PC-9 (cell line): ENCODE measurements at regions not wholly inside any gene's neighbourhood (a gene's known extent, or its start where the extent isn't known, plus 50 kb on each side); places are given as distances from the start of the nearest gene placed in this dataset.
A peak's percentile ranks its signal among the peaks of the same experiment; 100 is the strongest.

ENCODE experiments used
- BruUV-seq: library from RNA; stranded (reverse); fragments of 400-500 nt; replicated peaks from 2 replicates; lab custom pipeline; 2021; lab: Mats Ljungman, UMichigan
- CTCF ChIA-PET: fragments of 300-600 bp; sonication (Branson Sonifier 250); formaldehyde crosslinking; loops from one replicate; lab custom pipeline; 2022; ENCODE audit warnings: antibody characterized with exemption; lab: Charles Lee
- POLR2A ChIA-PET: fragments of 300-600 bp; sonication (Branson Sonifier 250); formaldehyde crosslinking; loops from one replicate; lab custom pipeline; 2022; ENCODE audit warnings: antibody characterized with exemption; ENCODE audit not compliant: unreplicated experiment; lab: Charles Lee
- DNase-seq, 2 experiments: peaks; one replicate each; pipeline versions ENCODE4 v3.0.0 to v3.0.0-alpha.2; 2015 to 2022; ENCODE audit warnings: mixed read lengths in 1 of 2
- H2AFZ ChIP-seq: fragments of 200-600 bp; sonication (generic); 2 replicates; pipeline ENCODE4 v1.8.1; 2017; ENCODE audit warnings: antibody characterized with exemption
- H3F3A ChIP-seq: fragments of 200-600 bp; sonication (generic); 2 replicates; pipeline ENCODE4 v1.8.1; 2017; ENCODE audit warnings: antibody characterized with exemption, mild to moderate bottlenecking, low read depth; ENCODE audit not compliant: insufficient read depth
- H3K27ac ChIP-seq: fragments of 200-600 bp; sonication (generic); 2 replicates; pipeline ENCODE4 v1.6.1; 2016; ENCODE audit warnings: mixed run types
- H3K27me3 ChIP-seq: fragments of 200-600 bp; sonication (generic); 2 replicates; pipeline ENCODE4 v1.6.1; 2016; ENCODE audit warnings: low read depth, mixed run types; ENCODE audit not compliant: insufficient read depth
- H3K36me3 ChIP-seq: fragments of 200-600 bp; sonication (generic); 2 replicates; pipeline ENCODE4 v1.6.1; 2016; ENCODE audit warnings: low read depth, mixed run types
- H3K4me1 ChIP-seq: fragments of 200-600 bp; sonication (generic); replicated peaks from 2 replicates; pipeline ENCODE4 v1.6.1; 2016; ENCODE audit warnings: mixed run types; ENCODE audit not compliant: insufficient read depth
- H3K4me2 ChIP-seq: fragments of 200-600 bp; sonication (generic); 2 replicates; pipeline ENCODE4 v1.6.1; 2017; ENCODE audit warnings: mixed run types
- H3K4me3 ChIP-seq: fragments of 200-600 bp; sonication (generic); 2 replicates; pipeline ENCODE4 v1.6.1; 2016; ENCODE audit warnings: mixed run types
- H3K79me2 ChIP-seq: fragments of 200-600 bp; sonication (generic); 2 replicates; pipeline ENCODE4 v1.6.1; 2017; ENCODE audit warnings: low read depth, mixed run types
- H3K9me2 ChIP-seq: fragments of 200-600 bp; sonication (generic); 2 replicates; pipeline ENCODE4 v1.8.1; 2017; ENCODE audit warnings: mild to moderate bottlenecking; ENCODE audit not compliant: insufficient read depth
- H3K9me3 ChIP-seq: fragments of 200-600 bp; sonication (generic); 2 replicates; pipeline ENCODE4 v1.8.1; 2016; ENCODE audit warnings: low read depth; ENCODE audit not compliant: insufficient read depth
- H4K20me1 ChIP-seq: fragments of 200-600 bp; sonication (generic); 2 replicates; pipeline ENCODE4 v1.8.1; 2017; ENCODE audit not compliant: insufficient read depth
- EZH2 ChIP-seq: fragments of 200-600 bp; sonication (generic); IDR thresholded peaks from 2 replicates; pipeline ENCODE4 v1.8.0; 2017; ENCODE audit warnings: antibody characterized with exemption, low read depth
- intact Hi-C: fragments of 100-400 bp; cut with micrococcal nuclease; formaldehyde crosslinking; loops from one replicate; pipeline ENCODE4 v1.10.0; 2022; ENCODE audit not compliant: unreplicated experiment
- TF ChIP-seq, protein P1 (sequence below): fragments of 200-600 bp; sonication (generic); conservative IDR thresholded peaks from 2 replicates; pipeline ENCODE4 v1.6.1; 2017; ENCODE audit warnings: mixed run types, antibody characterized with exemption, mild to moderate bottlenecking, moderate library complexity

DNA sequence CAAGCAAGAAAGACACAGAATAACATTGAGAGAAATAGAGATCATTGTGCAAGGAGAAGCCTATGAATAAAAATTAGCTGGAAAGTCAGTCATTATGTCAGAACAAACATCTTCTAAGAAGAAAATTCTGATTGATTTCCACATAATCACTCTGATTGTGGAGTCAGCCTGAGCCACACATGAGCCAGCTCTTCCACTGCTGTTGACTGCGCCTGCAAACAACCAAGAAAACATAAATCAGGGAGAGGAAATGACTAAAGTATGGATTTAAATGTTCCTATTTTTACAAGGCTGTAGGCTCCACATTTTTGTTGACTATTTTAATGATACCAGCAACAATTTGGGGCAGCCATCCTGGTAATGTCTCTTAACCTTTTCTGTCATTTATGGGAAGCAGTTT is 962.3 kb downstream of the EFNB2 start:
- Histone ChIP-seq H3K27me3 (no peaks in the 10 kb centered on the region), H3K4me1 (no peaks in the 10 kb centered on the region), H3K79me2 (no peaks in the 10 kb centered on the region), H4K20me1 (no peaks in the 10 kb centered on the region), H3F3A (no peaks in the 10 kb centered on the region), H3K36me3 (no peaks in the 10 kb centered on the region), H3K27ac (no peak overlapping the region), H3K9me2 (no peaks in the 10 kb centered on the region), H3K4me2 (no peak overlapping the region), H2AFZ (0 out of 2 replicates have a peak overlapping the region, but pooled peaks have one; percentile 19), H3K4me3 (no peak overlapping the region), H3K9me3 (peaks cover 15% of the 10 kb centered on the region; the same call in 1 of the 2 replicates)
- DNase-seq: no peak
- POLR2A ChIA-PET: no interaction called here
- intact Hi-C loops: no loop called here
- CTCF ChIA-PET: interaction anchor here (0.8 kb wide), 1 partner anchor 14 kb away, joined by 3 read pairs; no protein-coding TSS in a partner anchor
- TF ChIP-seq, protein P1, sequence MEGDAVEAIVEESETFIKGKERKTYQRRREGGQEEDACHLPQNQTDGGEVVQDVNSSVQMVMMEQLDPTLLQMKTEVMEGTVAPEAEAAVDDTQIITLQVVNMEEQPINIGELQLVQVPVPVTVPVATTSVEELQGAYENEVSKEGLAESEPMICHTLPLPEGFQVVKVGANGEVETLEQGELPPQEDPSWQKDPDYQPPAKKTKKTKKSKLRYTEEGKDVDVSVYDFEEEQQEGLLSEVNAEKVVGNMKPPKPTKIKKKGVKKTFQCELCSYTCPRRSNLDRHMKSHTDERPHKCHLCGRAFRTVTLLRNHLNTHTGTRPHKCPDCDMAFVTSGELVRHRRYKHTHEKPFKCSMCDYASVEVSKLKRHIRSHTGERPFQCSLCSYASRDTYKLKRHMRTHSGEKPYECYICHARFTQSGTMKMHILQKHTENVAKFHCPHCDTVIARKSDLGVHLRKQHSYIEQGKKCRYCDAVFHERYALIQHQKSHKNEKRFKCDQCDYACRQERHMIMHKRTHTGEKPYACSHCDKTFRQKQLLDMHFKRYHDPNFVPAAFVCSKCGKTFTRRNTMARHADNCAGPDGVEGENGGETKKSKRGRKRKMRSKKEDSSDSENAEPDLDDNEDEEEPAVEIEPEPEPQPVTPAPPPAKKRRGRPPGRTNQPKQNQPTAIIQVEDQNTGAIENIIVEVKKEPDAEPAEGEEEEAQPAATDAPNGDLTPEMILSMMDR: no peak
- TF ChIP-seq EZH2: no peak
- no TSS peak for BruUV-seq

DNA sequence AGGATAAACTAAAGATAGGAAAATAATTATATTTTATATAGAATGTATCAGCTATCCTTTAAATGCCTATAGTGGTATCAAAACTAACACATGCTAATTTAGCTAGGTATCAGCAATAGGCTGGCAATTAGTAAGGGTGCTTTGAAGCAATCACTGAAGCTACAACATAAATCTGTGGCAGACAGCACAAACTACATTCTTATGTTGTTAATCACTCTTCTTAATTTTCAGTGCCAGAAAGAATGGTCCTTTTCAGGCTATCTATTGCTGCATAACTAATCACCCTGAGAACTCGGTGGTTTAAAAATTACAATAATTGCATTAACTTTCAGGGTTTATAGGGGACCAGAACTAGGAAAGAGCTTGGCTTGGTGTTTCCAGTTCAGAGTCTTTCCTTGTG is 963.1 kb downstream of the EFNB2 start:
- BruUV-seq: no TSS peak
- ChIA-PET POLR2A (no interaction called here), CTCF (no interaction called here)
- H3K27ac ChIP-seq: no peak overlapping the region
- H3K27me3 ChIP-seq: no peaks in the 10 kb centered on the region
- TF ChIP-seq, protein P1: no peak
- no peak for TF ChIP-seq EZH2
- no peak for DNase-seq
- H3F3A ChIP-seq: no peaks in the 10 kb centered on the region
- intact Hi-C loops: no loop called here
- no peaks in the 10 kb centered on the region for H3K36me3 ChIP-seq
- peaks cover 15% of the 10 kb centered on the region; the same call in 1 of the 2 replicates for H3K9me3 ChIP-seq
- no peaks in the 10 kb centered on the region for H3K4me1 ChIP-seq
- H4K20me1 ChIP-seq: no peaks in the 10 kb centered on the region
- H3K79me2 ChIP-seq: no peaks in the 10 kb centered on the region
- H2AFZ ChIP-seq: no peak overlapping the region
- H3K9me2 ChIP-seq: no peaks in the 10 kb centered on the region
- no peak overlapping the region for H3K4me2 ChIP-seq
- no peak overlapping the region for H3K4me3 ChIP-seq

DNA sequence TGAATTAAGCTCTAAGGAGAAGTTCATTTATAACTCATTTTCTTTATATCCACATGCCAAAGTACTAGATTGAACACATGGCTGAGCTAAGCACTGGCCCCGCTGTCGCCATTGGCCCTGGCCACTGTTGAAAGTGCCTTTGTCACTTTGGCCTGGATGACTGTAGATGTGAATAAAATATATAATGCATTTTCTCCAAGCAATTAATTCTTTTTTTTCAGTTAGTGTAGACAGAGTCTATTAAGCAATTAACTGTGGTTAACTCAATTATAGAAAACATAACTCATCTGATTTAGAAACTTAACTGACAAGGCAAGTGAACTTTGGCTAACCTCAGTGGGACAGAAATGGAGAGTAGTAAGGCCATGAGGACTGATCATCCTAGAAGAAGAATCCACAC is 965.6 kb downstream of the EFNB2 start:
- Histone ChIP-seq H3K36me3 (no peaks in the 10 kb centered on the region), H3K79me2 (no peaks in the 10 kb centered on the region), H4K20me1 (no peaks in the 10 kb centered on the region), H3K27ac (no peak overlapping the region), H3K4me1 (no peaks in the 10 kb centered on the region), H3K4me2 (no peak overlapping the region), H3K9me3 (peaks cover 6% of the 10 kb centered on the region; the same call in 1 of the 2 replicates), H2AFZ (no peak overlapping the region), H3F3A (no peaks in the 10 kb centered on the region), H3K9me2 (no peaks in the 10 kb centered on the region), H3K4me3 (no peak overlapping the region), H3K27me3 (no peaks in the 10 kb centered on the region)
- POLR2A ChIA-PET: no interaction called here
- TF ChIP-seq, protein P1: no peak
- TF ChIP-seq EZH2: no peak
- intact Hi-C loops: no loop called here
- CTCF ChIA-PET: no interaction called here
- no peak for DNase-seq
- no TSS peak for BruUV-seq
